ENCODE measurements at regions not wholly inside any gene's neighbourhood (a gene's known extent, or its start where the extent isn't known, plus 50 kb on each side); places are given as distances from the start of the nearest gene placed in this dataset.

DNA sequence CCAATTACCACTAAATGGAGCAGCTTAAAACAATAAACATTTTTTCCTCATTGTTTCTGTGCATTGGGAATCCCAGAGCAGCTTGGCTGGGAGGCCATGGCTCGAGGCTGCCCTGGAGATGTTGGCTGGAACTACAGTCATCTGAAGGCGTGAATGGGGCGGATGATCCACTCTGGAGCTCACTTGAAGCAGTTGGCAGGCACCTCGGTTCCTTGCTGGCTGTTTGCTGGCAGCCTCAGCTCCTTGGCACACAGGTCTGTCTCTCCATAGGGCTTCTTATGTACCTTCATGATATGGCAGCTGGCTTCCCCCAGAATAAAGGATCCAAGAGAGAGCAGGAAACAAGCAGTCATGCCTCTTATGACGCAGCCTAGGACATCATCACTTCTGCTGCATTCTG, 227.0 kb upstream of the COPS8 start:
- Histone ChIP-seq H3K27ac (ENCODE audit: low read depth, low read length) (no peak overlapping the region), H3K9ac (ENCODE audit: low read length) (no peak overlapping the region), H3K36me3 (ENCODE audit: control insufficient read depth, insufficient read depth, low read length) (no peaks in the 10 kb centered on the region), H3K27me3 (ENCODE audit: control insufficient read depth, insufficient read depth, low read length) (no peaks in the 10 kb centered on the region), H3K9me3 (ENCODE audit: control insufficient read depth, insufficient read depth, low read depth, low read length) (peaks cover 15% of the 10 kb centered on the region), H3K4me1 (ENCODE audit: control insufficient read depth, insufficient read depth, low read length) (peaks cover 40% of the 10 kb centered on the region), H3K4me3 (ENCODE audit: low read depth, low read length) (no peak overlapping the region)

DNA sequence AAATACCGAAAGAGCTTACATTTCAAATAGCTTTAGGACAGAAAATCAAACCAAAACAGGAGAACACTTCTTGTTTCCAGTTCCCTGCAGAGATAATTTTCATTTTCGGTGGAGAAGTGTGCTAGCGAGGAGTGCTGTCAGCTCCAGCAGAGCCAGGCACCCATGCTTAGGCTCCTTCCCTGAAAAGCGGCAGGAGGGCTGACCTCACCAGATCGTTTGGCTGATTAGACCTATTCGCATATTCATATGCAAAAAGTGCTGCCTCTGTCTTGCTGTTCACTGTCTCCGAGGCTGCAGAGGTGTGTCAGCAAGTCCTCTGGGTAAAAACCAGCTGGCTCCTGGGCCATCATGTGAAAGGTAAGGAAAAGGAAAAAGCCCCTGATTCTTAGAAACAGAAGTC, 225.8 kb upstream of the COPS8 start:
- Histone ChIP-seq H3K9ac (ENCODE audit: low read length) (no peak overlapping the region), H3K9me3 (ENCODE audit: control insufficient read depth, insufficient read depth, low read depth, low read length) (peaks cover 24% of the 10 kb centered on the region), H3K4me3 (ENCODE audit: low read depth, low read length) (no peak overlapping the region), H3K27ac (ENCODE audit: low read depth, low read length) (no peak overlapping the region), H3K27me3 (ENCODE audit: control insufficient read depth, insufficient read depth, low read length) (no peaks in the 10 kb centered on the region), H3K36me3 (ENCODE audit: control insufficient read depth, insufficient read depth, low read length) (no peaks in the 10 kb centered on the region), H3K4me1 (ENCODE audit: control insufficient read depth, insufficient read depth, low read length) (peaks cover 38% of the 10 kb centered on the region)

DNA sequence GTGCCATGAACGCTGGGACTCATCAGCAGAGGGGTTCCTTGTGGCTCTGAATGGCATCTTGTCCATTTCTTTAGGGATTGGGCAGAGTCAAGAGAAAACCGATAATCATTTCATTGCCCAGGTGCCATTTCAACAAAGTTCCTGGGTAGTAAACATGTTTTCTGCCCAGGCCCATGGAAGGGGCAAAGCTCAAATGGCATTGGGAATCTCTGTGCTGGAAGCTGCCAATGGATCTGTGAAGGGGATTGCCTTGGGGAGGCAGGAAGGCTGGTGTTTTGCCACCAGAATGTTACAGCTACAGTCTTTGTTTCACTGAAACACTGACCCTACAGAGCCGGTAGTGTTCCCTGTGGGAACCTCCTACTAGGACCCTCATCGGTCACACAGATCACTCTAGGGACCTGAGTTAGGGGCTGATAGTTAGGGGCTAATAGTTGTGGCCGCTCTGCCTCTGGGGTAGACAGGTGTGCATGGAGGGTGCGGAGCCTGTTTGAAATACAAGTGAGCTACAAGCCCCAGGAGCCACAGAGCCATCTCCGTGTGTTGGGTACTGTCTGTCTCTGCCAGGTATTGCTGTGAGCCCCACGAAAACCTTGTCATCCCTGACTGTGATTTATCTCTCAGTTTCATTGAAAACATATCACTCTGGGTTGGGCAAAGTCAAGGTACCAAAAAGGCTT, 224.4 kb upstream of the COPS8 start:
- Histone ChIP-seq H3K9me3 (ENCODE audit: control insufficient read depth, insufficient read depth, low read depth, low read length) (peaks cover 27% of the 10 kb centered on the region), H3K27ac (ENCODE audit: low read depth, low read length) (no peak overlapping the region), H3K9ac (ENCODE audit: low read length) (no peak overlapping the region), H3K4me3 (ENCODE audit: low read depth, low read length) (no peak overlapping the region), H3K4me1 (ENCODE audit: control insufficient read depth, insufficient read depth, low read length) (peaks cover 33% of the 10 kb centered on the region), H3K27me3 (ENCODE audit: control insufficient read depth, insufficient read depth, low read length) (no peaks in the 10 kb centered on the region), H3K36me3 (ENCODE audit: control insufficient read depth, insufficient read depth, low read length) (no peaks in the 10 kb centered on the region)

DNA sequence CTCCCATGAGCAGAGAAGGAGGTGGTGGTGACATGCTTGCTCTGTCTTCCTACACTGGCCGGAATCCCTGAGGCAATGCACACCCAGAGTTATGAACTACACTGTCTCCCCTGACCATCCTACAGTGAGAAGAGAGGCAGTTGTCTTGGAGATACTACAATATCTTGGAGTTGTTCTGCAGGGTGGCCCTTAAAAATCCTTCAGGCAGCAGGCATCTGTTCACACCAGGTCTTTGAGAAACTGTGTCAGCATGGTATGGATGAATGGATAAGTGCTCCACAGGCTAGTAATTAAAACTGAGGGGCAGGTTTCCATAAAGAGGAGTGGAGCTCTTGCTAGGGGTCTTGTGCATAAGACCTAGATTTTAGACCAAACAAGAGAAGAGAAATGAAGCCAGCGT, 223.7 kb upstream of the COPS8 start:
- H3K9me3 ChIP-seq (ENCODE audit: control insufficient read depth, insufficient read depth, low read depth, low read length), result peaks cover 31% of the 10 kb centered on the region
- no peak overlapping the region for H3K4me3 ChIP-seq (ENCODE audit: low read depth, low read length)
- H3K27ac ChIP-seq (ENCODE audit: low read depth, low read length), result no peak overlapping the region
- H3K9ac ChIP-seq (ENCODE audit: low read length), result no peak overlapping the region
- no peaks in the 10 kb centered on the region for H3K36me3 ChIP-seq (ENCODE audit: control insufficient read depth, insufficient read depth, low read length)
- H3K4me1 ChIP-seq (ENCODE audit: control insufficient read depth, insufficient read depth, low read length), result peaks cover 27% of the 10 kb centered on the region
- no peaks in the 10 kb centered on the region for H3K27me3 ChIP-seq (ENCODE audit: control insufficient read depth, insufficient read depth, low read length)

DNA sequence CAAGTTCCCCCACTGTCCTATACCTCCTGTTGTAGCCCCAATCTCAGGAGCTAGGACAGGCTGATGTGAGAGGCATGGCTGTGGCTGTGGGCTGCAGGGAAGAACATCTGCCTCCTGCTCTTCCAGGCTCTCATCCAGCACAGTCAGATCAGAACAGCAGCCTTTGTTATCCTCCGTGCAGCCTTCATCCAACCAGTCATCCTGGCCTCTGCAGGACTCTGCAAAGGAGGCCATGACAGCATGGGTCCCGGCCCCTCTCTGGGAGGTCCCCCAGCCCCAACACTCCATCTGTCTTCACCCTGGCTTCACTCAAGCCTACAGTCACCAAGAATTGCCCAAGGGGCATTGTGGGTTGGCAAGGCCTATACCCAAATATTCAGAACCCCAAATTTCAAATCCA, 223.2 kb upstream of the COPS8 start:
- Histone ChIP-seq H3K9me3 (ENCODE audit: control insufficient read depth, insufficient read depth, low read depth, low read length) (peaks cover 33% of the 10 kb centered on the region), H3K4me3 (ENCODE audit: low read depth, low read length) (no peak overlapping the region), H3K36me3 (ENCODE audit: control insufficient read depth, insufficient read depth, low read length) (no peaks in the 10 kb centered on the region), H3K27me3 (ENCODE audit: control insufficient read depth, insufficient read depth, low read length) (no peaks in the 10 kb centered on the region), H3K4me1 (ENCODE audit: control insufficient read depth, insufficient read depth, low read length) (peaks cover 22% of the 10 kb centered on the region), H3K9ac (ENCODE audit: low read length) (no peak overlapping the region), H3K27ac (ENCODE audit: low read depth, low read length) (no peak overlapping the region)

DNA sequence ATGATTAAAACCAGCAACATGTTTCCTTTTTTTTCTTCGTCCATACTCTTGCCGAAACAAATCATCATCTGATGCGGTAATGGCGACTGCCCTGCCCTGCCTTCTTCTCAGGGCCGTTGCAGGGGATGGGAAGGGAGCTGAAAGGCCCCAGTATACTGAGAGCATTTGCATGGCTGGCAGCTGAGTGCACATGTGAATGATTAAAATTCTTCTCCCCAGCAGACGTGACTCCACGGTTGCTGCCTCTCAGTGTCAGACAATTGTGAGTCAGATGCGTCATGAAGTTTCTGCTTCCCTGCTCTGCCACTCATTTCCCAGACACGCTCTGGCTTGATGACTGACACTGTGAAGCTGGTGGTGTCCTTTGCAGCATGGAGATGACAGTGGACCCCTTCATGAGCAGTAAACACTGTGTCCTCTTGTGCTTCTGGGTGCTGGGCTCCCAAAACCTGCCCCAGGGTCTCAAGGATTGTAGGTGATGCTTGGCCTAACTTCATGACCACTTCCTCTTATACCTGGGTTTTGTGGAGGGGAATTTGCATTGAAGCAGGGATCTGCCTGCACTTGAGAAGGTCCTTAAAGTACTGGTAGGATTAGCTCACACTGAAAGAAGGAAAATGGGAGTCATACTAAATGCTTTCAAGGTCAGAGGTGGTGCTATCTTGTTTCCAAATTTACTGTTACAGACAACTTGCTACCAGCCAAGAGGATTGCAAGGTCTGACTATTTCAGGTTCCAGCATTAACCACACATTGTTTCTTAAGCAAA, 222.5 kb upstream of the COPS8 start:
- Histone ChIP-seq H3K27ac (ENCODE audit: low read depth, low read length) (no peak overlapping the region), H3K36me3 (ENCODE audit: control insufficient read depth, insufficient read depth, low read length) (no peaks in the 10 kb centered on the region), H3K9ac (ENCODE audit: low read length) (no peak overlapping the region), H3K27me3 (ENCODE audit: control insufficient read depth, insufficient read depth, low read length) (no peaks in the 10 kb centered on the region), H3K4me1 (ENCODE audit: control insufficient read depth, insufficient read depth, low read length) (peaks cover 16% of the 10 kb centered on the region), H3K9me3 (ENCODE audit: control insufficient read depth, insufficient read depth, low read depth, low read length) (peaks cover 33% of the 10 kb centered on the region), H3K4me3 (ENCODE audit: low read depth, low read length) (no peak overlapping the region)

DNA sequence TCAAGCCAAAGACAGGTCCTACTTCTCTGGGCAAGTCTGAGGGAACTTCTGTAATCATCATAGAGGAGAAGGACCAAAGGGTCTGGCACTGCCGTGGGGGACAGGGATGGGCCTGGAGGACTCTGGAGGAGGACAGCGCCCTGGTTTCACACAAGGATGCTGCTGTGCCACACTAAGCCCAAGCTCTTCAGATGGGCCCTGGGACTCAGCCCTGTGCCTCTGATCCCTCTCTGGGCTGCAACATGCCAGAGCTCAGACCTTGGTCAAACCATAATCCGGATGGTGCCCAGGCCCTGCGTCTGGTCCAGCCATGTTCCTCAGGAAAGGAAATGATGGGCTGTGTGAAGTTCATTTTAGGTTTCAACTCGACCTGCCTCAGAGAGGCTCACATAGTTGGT, 222.0 kb upstream of the COPS8 start:
- no peak overlapping the region for H3K27ac ChIP-seq (ENCODE audit: low read depth, low read length)
- no peak overlapping the region for H3K4me3 ChIP-seq (ENCODE audit: low read depth, low read length)
- H3K36me3 ChIP-seq (ENCODE audit: control insufficient read depth, insufficient read depth, low read length), result no peaks in the 10 kb centered on the region
- peaks cover 15% of the 10 kb centered on the region for H3K4me1 ChIP-seq (ENCODE audit: control insufficient read depth, insufficient read depth, low read length)
- no peaks in the 10 kb centered on the region for H3K27me3 ChIP-seq (ENCODE audit: control insufficient read depth, insufficient read depth, low read length)
- peaks cover 34% of the 10 kb centered on the region for H3K9me3 ChIP-seq (ENCODE audit: control insufficient read depth, insufficient read depth, low read depth, low read length)
- H3K9ac ChIP-seq (ENCODE audit: low read length), result no peak overlapping the region

DNA sequence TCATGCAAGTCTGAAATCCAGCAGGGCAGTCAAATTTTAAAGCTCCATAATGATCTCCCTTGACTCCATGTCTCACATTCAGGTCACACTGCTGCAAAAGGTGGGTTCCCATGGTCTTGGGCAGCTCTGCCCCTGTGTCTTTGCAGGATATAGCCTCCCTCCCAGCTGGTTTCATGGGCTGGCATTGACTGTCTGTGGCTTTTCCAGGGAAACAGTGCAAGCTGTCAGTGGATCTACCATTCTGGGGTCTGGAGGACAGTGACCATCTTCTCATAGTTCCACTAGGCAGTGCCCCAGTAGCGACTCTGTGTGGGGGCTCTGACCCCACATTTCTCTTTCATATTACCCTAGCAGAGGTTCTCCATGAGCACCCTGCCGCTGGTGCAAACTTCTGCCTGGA, 220.6 kb upstream of the COPS8 start:
- Histone ChIP-seq H3K4me3 (ENCODE audit: low read depth, low read length) (no peak overlapping the region), H3K9me3 (ENCODE audit: control insufficient read depth, insufficient read depth, low read depth, low read length) (peaks cover 35% of the 10 kb centered on the region), H3K27me3 (ENCODE audit: control insufficient read depth, insufficient read depth, low read length) (no peaks in the 10 kb centered on the region), H3K36me3 (ENCODE audit: control insufficient read depth, insufficient read depth, low read length) (no peaks in the 10 kb centered on the region), H3K4me1 (ENCODE audit: control insufficient read depth, insufficient read depth, low read length) (peaks cover 15% of the 10 kb centered on the region), H3K9ac (ENCODE audit: low read length) (no peak overlapping the region), H3K27ac (ENCODE audit: low read depth, low read length) (no peak overlapping the region)

DNA sequence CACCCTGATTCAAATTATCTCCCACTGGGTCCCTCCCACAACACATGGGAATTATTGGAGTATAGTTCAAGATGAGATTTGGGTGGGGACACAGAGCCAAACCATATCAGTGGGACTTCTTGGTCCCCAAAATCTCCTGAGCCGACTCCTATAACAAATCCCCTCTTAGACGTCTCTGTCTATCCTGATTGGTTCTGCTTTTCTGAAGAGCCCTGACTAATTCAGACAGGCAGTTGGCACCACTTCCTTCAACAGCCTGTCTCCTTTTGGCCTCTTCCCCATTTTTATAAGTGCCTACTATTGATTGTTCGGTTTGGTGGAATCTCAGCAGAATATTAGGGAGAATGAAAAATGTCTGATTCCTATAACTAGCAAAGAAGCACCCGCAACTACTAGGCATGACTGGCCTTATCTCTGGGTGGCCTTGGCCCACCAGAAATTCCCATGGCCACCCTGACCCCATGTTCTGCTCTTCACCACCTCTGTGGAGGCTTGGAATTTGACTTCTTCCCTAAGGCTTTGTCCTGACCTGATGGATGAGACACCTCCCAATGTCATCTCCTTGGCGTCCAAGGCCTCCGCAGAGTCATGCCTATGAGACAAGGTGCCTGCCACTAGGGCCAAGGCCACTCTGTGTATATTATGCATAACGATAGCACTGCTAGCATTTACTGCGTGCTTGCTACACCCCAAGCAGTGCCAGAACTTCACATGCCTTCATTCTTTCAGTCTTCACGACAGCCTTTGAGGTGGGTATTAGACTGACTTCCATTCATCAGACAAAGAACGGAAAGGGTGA, 218.9 kb upstream of the COPS8 start:
- Histone ChIP-seq H3K27ac (ENCODE audit: low read depth, low read length) (no peak overlapping the region), H3K9me3 (ENCODE audit: control insufficient read depth, insufficient read depth, low read depth, low read length) (peaks cover 35% of the 10 kb centered on the region), H3K36me3 (ENCODE audit: control insufficient read depth, insufficient read depth, low read length) (no peaks in the 10 kb centered on the region), H3K27me3 (ENCODE audit: control insufficient read depth, insufficient read depth, low read length) (no peaks in the 10 kb centered on the region), H3K4me3 (ENCODE audit: low read depth, low read length) (no peak overlapping the region), H3K9ac (ENCODE audit: low read length) (no peak overlapping the region), H3K4me1 (ENCODE audit: control insufficient read depth, insufficient read depth, low read length) (peaks cover 4% of the 10 kb centered on the region; the same call in 1 of the 2 replicates)

DNA sequence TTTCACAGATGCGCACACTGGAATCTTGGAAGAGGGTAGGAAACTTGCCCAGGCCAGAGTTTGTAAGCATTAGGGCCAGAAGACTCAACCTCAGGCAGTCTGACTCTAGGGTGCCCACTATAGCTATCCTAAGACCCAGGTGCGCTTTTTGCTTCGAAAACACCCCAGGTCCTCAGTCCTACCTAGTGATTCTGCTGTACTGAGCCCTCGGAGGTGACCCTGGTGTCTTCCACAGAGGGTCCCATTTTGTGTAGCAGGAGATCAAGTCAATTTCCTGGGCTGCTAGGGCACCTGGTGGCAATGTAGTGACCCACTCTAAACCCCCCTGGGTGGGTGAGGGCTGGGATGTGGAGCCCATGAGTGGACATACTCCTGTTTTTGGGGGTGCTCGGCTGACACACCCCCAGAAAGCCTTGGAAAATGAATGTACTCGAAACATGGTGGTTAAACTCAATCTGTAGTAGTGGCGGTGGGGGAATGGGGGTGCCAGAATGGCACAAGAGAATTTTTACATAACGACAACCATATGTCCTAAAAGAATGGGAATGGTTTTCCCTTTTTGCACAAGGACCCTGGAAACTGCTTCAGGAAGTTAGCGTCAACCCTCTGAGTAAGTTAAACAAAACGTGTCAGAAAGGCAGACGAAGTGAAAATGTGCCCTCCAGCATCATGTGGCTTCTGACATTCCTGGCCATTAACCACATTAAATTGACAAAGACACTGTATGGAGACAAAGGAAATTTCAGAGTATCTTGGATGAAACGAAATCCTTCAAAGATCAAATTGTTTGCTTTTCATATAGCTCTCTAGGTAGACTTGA, 218.0 kb upstream of the COPS8 start:
- H3K36me3 ChIP-seq (ENCODE audit: control insufficient read depth, insufficient read depth, low read length), result no peaks in the 10 kb centered on the region
- peaks cover 4% of the 10 kb centered on the region; the same call in 1 of the 2 replicates for H3K4me1 ChIP-seq (ENCODE audit: control insufficient read depth, insufficient read depth, low read length)
- H3K4me3 ChIP-seq (ENCODE audit: low read depth, low read length), result no peak overlapping the region
- H3K9ac ChIP-seq (ENCODE audit: low read length), result no peak overlapping the region
- no peaks in the 10 kb centered on the region for H3K27me3 ChIP-seq (ENCODE audit: control insufficient read depth, insufficient read depth, low read length)
- peaks cover 35% of the 10 kb centered on the region for H3K9me3 ChIP-seq (ENCODE audit: control insufficient read depth, insufficient read depth, low read depth, low read length)
- no peak overlapping the region for H3K27ac ChIP-seq (ENCODE audit: low read depth, low read length)
